ENCODE measurements at regions not wholly inside any gene's neighbourhood (a gene's known extent, or its start where the extent isn't known, plus 50 kb on each side); places are given as distances from the start of the nearest gene placed in this dataset.
"Not testable (repeated sequence)": the region's sequence is repeated elsewhere in the genome, so short reads cannot be mapped to it uniquely, and the experiment has no call there.

GRCh38 chr7:67666359-67666758 lies 669.7 kb downstream of the TYW1 start:
- not testable (repeated sequence) for DNase-seq (ENCODE audit: extremely low read depth, low read depth)

DNA sequence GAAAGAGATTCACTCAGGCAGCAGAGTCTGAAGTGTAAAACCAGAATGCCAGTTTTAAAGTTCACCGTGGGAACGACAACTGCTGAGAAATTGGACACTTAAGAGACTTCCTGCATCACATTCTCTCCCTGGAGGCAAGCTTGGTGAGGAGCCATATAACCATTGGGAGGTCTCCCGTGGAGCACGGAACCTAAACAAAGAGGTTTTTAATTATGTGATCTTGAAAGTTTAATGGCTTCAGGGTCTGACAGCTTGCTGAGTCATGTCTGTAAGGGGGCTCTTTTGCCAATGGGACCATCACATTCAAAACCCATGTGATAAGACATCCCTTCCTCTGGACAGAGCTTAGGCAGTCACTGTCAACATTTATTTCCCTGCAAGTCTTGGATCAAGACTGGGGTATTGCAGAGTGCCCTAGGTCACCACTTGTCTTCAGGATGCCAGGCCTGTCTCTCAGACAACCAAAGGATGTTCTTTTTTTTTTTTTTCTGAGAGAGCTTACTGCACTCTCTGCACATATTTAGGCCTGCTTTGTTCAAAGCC lies 674.4 kb downstream of the TYW1 start:
- no peak for DNase-seq (ENCODE audit: extremely low read depth, low read depth)

- no peak for DNase-seq (ENCODE audit: extremely low read depth, low read depth)
These were observed 677.2 kb downstream of the TYW1 start for GRCh38 chr7:67673861-67674260.

GRCh38 chr7:67674862-67675261 lies 678.2 kb downstream of the TYW1 start:
- DNase-seq (ENCODE audit: extremely low read depth, low read depth), result not testable (repeated sequence)

- DNase-seq (ENCODE audit: extremely low read depth, low read depth), result no peak
These were observed 679.3 kb downstream of the TYW1 start for GRCh38 chr7:67675971-67676370.

DNA sequence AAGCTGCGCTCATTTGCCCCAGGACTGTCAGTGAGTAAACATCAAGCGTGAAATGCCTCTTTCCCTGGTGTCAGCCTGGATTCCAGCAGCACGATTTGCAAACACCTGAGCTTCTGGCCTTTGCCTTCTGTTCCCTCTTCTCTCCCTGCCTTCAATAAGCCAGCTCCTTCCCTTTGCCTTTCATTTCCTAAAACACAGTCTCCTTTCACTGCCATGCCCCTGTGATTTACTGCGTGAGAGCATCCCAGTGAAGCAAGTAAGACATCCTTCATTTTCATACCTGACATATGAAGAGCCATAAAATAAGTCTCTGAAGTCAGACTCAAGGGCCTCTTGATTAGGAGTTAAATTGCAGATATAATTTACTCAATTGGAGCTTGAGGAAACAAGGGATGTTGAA lies 681.8 kb downstream of the TYW1 start:
- DNase-seq (ENCODE audit: extremely low read depth, low read depth), result no peak

- no peak for DNase-seq (ENCODE audit: extremely low read depth, low read depth)
These were observed 687.0 kb downstream of the TYW1 start for GRCh38 chr7:67683628-67684027.

- DNase-seq (ENCODE audit: extremely low read depth, low read depth), result no peak
These were observed 694.1 kb downstream of the TYW1 start for GRCh38 chr7:67690700-67691099.

DNA sequence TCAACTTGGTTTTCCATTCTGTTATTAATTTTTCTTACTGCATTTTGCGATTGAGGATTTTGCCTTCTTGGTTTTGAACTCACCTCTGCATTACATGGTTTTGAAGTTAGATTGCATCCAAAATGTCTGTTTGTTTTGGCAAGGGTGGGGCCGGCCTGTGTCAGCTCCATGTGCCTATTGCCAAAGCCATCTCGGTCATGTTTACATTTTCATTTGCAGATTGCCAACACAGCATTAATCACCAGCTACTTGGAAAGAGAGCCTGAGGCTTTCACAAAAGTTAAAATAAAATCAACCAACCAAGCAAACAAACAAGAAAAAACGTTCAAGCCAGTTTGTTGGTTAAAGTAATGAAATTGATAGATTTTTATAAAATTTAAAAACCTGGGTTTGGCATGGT lies 695.8 kb downstream of the TYW1 start:
- DNase-seq (ENCODE audit: extremely low read depth, low read depth), result peak; percentile 13

- no peak for DNase-seq (ENCODE audit: extremely low read depth, low read depth)
These were observed 699.5 kb downstream of the TYW1 start for GRCh38 chr7:67696124-67696523.

DNA sequence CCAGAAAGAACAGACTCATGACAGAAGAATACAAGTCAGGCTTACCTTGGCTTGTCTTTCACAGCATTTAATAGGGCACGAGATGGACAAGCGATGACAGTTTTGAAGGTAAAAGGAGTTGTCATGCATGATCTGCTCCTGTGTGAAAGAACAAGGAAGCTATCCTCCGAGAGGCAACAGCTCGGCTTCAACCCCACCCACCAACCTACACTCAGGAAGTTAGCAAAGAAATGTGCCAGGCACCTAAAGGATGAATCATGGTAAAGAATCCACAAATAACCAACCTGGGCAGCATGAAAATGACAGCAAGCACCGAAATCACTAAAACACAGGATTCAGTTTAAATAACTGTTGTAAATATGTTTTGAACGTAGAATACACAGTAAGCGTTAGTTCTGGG lies 700.2 kb downstream of the TYW1 start:
- DNase-seq (ENCODE audit: extremely low read depth, low read depth), result no peak

DNA sequence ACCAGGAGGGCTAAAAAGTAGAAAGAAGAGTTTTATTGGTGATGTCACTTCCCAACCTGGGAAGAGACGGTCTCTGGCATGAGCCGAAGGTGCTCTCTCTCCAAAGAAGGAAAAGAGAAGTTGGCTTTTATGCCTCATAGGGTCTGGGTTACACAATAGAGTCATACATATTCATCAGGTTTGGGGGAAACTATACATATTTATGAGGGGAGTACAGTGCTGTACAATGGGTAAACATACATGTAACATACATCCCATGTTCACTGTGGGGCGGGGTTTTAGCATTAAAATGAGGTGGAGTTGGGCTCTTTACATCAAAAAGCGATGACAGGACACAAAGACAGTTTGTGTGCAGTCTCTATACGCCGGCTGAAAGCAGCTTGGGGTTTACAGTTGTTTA lies 701.7 kb downstream of the TYW1 start:
- DNase-seq (ENCODE audit: extremely low read depth, low read depth), result no peak

DNA sequence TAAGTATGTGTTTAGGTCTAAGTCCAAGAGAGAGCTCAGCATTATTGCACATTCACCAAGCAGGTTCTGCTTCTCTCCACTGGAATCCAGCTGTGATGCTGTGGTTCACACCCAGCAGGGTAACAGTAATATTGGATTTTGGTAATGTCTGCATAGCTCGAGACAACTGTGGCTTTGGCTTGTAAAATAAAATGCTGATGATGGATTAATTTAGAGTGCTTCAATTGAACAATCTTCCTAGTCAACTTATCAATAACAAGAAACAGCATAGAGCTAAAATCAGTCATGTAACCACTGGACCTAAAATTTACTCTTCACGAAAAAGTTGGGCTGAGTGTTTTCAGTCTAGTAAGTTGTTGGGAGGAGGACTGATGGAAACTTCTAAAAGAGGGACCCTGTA lies 709.2 kb downstream of the TYW1 start:
- no peak for DNase-seq (ENCODE audit: extremely low read depth, low read depth)

DNA sequence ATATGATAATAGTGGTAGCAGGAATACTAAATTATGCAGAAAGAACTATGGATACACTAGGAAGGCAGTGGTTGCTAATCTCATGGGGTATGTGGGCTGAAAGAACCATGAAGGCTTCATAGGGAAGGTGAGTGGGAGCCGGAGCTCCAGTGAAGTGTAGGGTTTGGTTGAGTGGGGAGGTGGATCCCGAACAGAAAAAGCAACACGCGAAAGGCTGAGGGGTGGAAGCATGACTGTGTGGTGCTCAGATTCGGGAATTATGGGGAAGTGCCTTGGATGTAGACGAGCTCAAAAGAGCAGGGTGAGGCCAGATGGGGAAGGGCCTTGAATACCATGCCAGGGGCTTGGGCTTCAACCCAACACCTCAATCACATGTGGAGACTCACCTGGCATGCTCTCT lies 715.1 kb downstream of the TYW1 start:
- DNase-seq (ENCODE audit: extremely low read depth, low read depth), result no peak

DNA sequence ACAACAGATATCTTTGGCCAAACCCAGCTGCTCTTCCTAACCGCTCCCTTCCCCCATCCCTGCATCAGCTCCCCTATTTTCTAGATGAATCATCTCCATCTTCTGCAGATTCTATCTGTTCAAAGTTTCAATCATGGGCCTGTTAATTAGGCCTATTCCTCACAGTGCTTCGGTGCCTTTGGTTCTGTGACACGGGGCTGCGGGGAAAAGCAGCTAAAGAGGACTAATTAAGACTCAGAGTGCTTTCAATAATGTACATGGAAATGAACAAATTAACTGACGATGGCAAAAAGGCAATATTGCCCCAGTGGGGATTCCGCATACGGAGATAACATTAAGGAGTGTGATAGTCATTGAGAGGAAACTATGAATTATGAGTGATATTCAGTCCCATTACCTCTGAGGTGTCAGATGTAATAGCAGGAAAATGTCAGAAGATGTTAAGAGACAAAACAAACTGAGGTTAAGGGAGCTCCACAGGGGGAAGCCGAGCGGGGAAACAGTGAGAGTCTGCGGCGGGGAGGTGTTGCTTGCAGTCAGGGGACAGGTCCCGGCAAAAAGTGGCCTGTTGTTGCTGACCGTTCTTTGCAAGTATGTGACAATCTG lies 716.9 kb downstream of the TYW1 start:
- DNase-seq (ENCODE audit: extremely low read depth, low read depth), result no peak

- DNase-seq (ENCODE audit: extremely low read depth, low read depth), result no peak
These were observed 720.1 kb downstream of the TYW1 start for GRCh38 chr7:67716729-67717128.

DNA sequence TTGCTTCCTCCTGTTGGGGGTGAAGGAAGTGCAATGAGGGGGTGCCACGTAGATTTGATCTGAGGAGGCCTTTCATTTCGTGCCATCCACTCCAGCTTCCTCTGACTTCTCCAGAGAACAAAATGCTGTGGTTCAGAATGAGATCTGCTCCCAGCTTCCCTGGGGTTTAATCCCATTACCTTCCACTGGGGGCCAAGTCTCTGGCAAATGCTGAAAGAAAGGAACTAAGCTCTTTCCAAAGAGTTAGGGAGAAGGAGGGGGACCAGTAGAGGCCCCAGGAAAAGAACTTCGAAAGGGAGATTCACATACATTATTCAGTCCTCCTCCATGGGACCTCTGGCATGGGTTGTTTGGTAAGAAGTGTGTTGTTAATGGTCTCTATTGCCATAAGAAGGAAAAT lies 727.0 kb downstream of the TYW1 start:
- DNase-seq (ENCODE audit: extremely low read depth, low read depth), result no peak

GRCh38 chr7:67724435-67724834 lies 727.8 kb downstream of the TYW1 start:
- DNase-seq (ENCODE audit: extremely low read depth, low read depth), result no peak

GRCh38 chr7:67724955-67725354 lies 728.3 kb downstream of the TYW1 start:
- no peak for DNase-seq (ENCODE audit: extremely low read depth, low read depth)

GRCh38 chr7:67725423-67725822 lies 728.8 kb downstream of the TYW1 start:
- no peak for DNase-seq (ENCODE audit: extremely low read depth, low read depth)

DNA sequence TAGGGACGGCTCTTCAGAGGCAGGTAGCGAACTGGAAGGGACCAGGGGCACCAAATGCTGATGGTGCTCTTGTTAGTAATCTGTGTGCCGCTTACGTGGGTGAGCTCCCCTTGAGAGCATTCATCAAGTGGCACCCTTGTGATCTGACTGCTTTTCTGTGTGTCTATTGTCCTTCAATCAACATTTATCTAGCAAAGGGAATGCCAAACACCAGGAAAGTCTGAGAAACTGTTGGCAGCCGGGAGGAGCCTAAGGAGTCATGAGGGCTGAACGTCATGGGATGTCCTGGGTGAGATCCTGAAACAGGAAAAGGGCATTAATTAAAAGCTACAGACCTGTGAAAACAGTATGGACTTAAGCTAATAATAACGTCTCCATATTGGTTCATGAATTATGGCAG lies 733.1 kb downstream of the TYW1 start:
- no peak for DNase-seq (ENCODE audit: extremely low read depth, low read depth)

DNA sequence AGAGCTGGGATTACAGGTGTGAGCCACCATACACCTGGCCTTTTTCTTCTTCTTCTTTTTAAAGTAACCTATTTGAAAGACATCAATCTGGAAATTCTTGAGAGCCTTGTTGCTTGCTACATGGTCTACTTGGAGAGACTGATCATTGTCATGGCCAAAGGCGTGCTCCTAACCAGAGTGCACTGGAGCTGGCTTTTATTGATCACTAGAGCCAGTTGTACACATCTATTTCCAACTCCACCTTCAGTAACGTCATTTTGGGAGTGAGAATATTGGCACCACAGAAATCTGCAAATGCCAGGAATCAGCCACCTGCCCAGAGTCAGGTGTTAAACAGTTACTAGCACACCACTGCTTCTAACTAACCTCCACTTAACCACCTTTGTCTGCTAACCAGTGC lies 735.1 kb downstream of the TYW1 start:
- no peak for DNase-seq (ENCODE audit: extremely low read depth, low read depth)

- no peak for DNase-seq (ENCODE audit: extremely low read depth, low read depth)
These were observed 736.3 kb downstream of the TYW1 start for GRCh38 chr7:67732898-67733297.

Data from NCI-H460 (cell line).